Activated CD8-positive, alpha-beta T cell treated with anti-CD3 and anti-CD28 coated beads, Interleukin-2, amount 10 ng/mL, durations not matched to agents 7 days and 5 days (primary cell): ENCODE measurements at regions not wholly inside any gene's neighbourhood (a gene's known extent, or its start where the extent isn't known, plus 50 kb on each side); places are given as distances from the start of the nearest gene placed in this dataset.

Experiments
- ATAC-seq: fragments of 150-1000 bp; cut with Tn5 transposase; one replicate; pipeline ENCODE4 v1.10.0; 2021; ENCODE audit warnings: moderate library complexity
- CTCF ChIA-PET: fragments of 350-600 bp; sonication (Branson Sonifier 250); formaldehyde crosslinking; loops from one replicate; lab custom pipeline; 2021; ENCODE audit warnings: antibody characterized with exemption; lab: Charles Lee
- POLR2A ChIA-PET: fragments of 350-600 bp; sonication (Branson Sonifier 250); formaldehyde crosslinking; loops from one replicate; lab custom pipeline; 2021; ENCODE audit warnings: antibody characterized with exemption; lab: Charles Lee
- DNase-seq: peaks from one replicate; pipeline ENCODE4 v3.0.0-alpha.2; 2020
- H3K27ac Mint-ChIP-seq: one replicate; pipeline ENCODE4 v1.8.0; 2021; ENCODE audit warnings: mild to moderate bottlenecking, mixed read lengths
- H3K27me3 Mint-ChIP-seq: one replicate; pipeline ENCODE4 v1.8.0; 2021; ENCODE audit warnings: low read depth, mixed read lengths
- H3K36me3 Mint-ChIP-seq: one replicate; pipeline ENCODE4 v1.8.0; 2021; ENCODE audit warnings: low read depth, mixed read lengths
- H3K4me1 Mint-ChIP-seq: one replicate; pipeline ENCODE4 v1.8.0; 2021; ENCODE audit warnings: low read depth, mixed read lengths
- H3K4me3 Mint-ChIP-seq: one replicate; pipeline ENCODE4 v1.8.0; 2021; ENCODE audit warnings: mild to moderate bottlenecking, mixed read lengths
- H3K9me3 Mint-ChIP-seq: one replicate; pipeline ENCODE4 v1.8.0; 2022; ENCODE audit warnings: mixed read lengths; ENCODE audit not compliant: insufficient read depth

GRCh38 chr6:15775076-15775634 is 112.3 kb upstream of the DTNBP1 start:
- ATAC-seq (no peak), DNase-seq (no peak)
- no peaks in the 10 kb centered on the region for H3K36me3 Mint-ChIP-seq
- no peak overlapping the region for H3K4me3 Mint-ChIP-seq
- H3K27me3 Mint-ChIP-seq: no peaks in the 10 kb centered on the region
- H3K27ac Mint-ChIP-seq: no peak overlapping the region
- H3K4me1 Mint-ChIP-seq: peaks cover 5% of the 10 kb centered on the region
- CTCF ChIA-PET: interaction anchor here (2.3 kb wide), 1 partner anchor 408 kb away, joined by 8 read pairs; no protein-coding TSS in a partner anchor
- POLR2A ChIA-PET: no interaction called here
- no peaks in the 10 kb centered on the region for H3K9me3 Mint-ChIP-seq

- no peak for ATAC-seq
- DNase-seq: no peak
- H3K27me3 Mint-ChIP-seq: no peaks in the 10 kb centered on the region
- no peak overlapping the region for H3K27ac Mint-ChIP-seq
- ChIA-PET POLR2A (no interaction called here), CTCF (interaction anchor here (0.8 kb wide), 1 partner anchor 465 kb away, joined by 3 read pairs; no protein-coding TSS in a partner anchor)
- H3K4me1 Mint-ChIP-seq: peaks cover 5% of the 10 kb centered on the region
- H3K36me3 Mint-ChIP-seq: no peaks in the 10 kb centered on the region
- H3K9me3 Mint-ChIP-seq: no peaks in the 10 kb centered on the region
- no peak overlapping the region for H3K4me3 Mint-ChIP-seq
Observed at GRCh38 chr6:15773806-15774410, 111.1 kb upstream of the DTNBP1 start.

DNA sequence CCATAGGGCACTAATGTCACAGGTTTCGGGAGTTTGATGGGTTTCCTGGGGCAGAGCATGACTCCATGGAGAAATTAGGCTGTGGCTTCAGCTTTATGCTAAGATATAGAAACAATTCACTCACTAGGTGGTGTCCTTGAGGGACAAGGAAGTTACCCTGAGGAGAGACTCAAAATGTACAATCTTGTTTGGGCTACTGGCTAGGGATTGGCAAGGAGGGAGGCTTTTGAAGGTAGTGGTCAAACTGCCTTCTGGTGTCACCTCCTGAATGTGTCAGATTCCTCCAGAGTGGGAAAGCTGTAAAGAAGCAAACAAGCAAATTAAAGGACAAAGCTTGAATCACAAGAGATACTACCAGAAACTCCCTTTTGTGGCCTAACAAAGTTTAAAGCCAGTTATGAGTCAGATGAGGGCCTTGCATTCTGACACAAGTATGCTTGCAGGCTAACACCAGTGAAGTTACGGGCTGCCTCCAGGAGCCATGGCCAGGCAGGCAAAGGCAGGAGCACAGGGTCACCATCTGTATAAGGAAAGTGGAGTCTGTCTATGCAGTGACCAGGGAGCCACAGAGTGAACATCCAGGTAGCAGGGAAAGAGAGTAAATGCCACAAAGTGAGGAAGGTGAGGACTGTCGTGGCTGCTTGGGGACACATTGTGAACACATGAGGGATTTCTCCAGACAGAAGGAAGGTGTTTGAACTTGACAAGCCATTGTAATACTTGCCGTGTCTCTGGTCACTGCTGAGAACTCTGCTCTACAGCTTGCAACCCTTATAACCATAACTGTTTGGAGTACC is 107.7 kb upstream of the DTNBP1 start:
- Mint-ChIP-seq H3K27ac (no peak overlapping the region), H3K4me1 (no peaks in the 10 kb centered on the region), H3K36me3 (no peaks in the 10 kb centered on the region), H3K27me3 (no peaks in the 10 kb centered on the region), H3K9me3 (no peaks in the 10 kb centered on the region), H3K4me3 (no peak overlapping the region)
- POLR2A ChIA-PET: no interaction called here
- CTCF ChIA-PET: interaction anchor here (0.8 to 2.9 kb wide), 3 partner anchors 11 to 413 kb away, joined by 3 to 8 read pairs (median 6); no protein-coding TSS in a partner anchor
- DNase-seq (no peak), ATAC-seq (no peak)

- DNase-seq: no peak
- H3K27me3 Mint-ChIP-seq: no peaks in the 10 kb centered on the region
- H3K9me3 Mint-ChIP-seq: no peaks in the 10 kb centered on the region
- no peaks in the 10 kb centered on the region for H3K4me1 Mint-ChIP-seq
- no peak overlapping the region for H3K4me3 Mint-ChIP-seq
- POLR2A ChIA-PET: no interaction called here
- H3K27ac Mint-ChIP-seq: no peak overlapping the region
- no peak for ATAC-seq
- H3K36me3 Mint-ChIP-seq: no peaks in the 10 kb centered on the region
- CTCF ChIA-PET: interaction anchor here (0.8 to 2.9 kb wide), 3 partner anchors 12 to 414 kb away, joined by 3 to 8 read pairs (median 6); no protein-coding TSS in a partner anchor
Observed at GRCh38 chr6:15769511-15770018, 106.7 kb upstream of the DTNBP1 start.

DNA sequence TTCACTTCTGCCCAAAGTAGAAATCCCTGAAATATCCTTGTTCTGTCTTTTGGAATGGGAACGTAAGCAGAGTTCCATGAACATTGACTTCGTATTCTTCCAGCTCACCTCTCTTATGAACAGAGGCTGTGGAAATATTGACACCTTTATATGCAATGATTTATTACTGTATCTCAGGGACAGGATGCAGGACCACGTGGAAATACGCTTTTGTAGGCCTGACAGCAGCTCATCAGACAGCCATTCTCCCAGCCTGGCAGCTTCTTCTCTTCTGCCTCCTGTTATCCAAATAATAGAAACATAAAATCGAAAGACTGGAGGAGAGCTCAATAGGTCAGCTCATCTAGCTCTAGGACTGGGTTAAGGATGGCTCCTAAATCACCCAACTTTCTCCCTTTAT is 106.2 kb upstream of the DTNBP1 start:
- H3K9me3 Mint-ChIP-seq: no peaks in the 10 kb centered on the region
- H3K27me3 Mint-ChIP-seq: no peaks in the 10 kb centered on the region
- ChIA-PET POLR2A (no interaction called here), CTCF (interaction anchor here (2.9 kb wide), 1 partner anchor 12 kb away, joined by 8 read pairs; no protein-coding TSS in a partner anchor)
- no peaks in the 10 kb centered on the region for H3K4me1 Mint-ChIP-seq
- H3K27ac Mint-ChIP-seq: no peak overlapping the region
- DNase-seq (no peak), ATAC-seq (no peak)
- H3K4me3 Mint-ChIP-seq: no peak overlapping the region
- no peaks in the 10 kb centered on the region for H3K36me3 Mint-ChIP-seq

DNA sequence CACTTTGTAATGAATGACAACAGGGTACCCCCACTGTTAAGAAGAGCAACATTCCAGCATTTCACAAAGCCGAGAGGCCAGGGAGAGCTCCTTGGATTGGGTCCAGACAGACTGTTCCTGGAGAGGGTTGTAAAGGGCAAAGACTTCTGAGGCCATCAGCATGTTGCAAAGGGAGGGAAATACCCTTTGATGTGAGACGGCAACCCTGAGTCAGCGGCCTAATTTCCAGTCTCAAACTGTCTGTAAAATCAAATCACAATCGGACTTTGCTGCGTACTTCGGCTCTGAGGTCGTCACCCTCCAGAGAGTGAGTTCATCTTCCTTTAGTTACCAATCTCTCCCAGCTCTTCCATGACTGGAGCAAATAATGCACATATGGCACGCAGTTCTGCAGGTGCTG is 101.0 kb upstream of the DTNBP1 start:
- Mint-ChIP-seq H3K4me3 (no peak overlapping the region), H3K27ac (no peak overlapping the region), H3K36me3 (no peaks in the 10 kb centered on the region), H3K27me3 (no peaks in the 10 kb centered on the region), H3K4me1 (no peaks in the 10 kb centered on the region), H3K9me3 (no peaks in the 10 kb centered on the region)
- ChIA-PET CTCF (no interaction called here), POLR2A (no interaction called here)
- DNase-seq (no peak), ATAC-seq (no peak)

- no peaks in the 10 kb centered on the region for H3K36me3 Mint-ChIP-seq
Observed at GRCh38 chr6:15763364-15763763, 100.5 kb upstream of the DTNBP1 start.

DNA sequence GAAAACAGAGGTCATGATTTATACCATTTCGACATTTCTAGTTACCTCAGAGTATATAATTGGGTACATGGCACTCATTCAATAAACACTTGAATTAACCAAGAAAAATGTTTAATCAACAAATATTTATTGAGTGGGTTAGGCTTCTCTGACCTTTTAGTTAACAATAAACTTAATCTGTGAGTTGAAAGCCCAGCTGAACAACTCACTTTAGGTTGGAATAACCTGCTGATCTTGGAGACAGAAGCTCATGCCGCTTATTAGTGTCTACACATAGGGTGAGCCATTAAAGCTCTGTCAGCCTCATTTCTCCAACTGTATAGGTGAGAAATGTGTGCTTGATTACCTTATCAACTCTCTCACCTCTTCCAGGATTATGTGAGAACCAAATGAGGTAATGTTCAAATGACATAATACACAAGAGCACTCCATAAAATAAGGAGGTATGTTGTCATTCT is 98.2 kb upstream of the DTNBP1 start:
- no peaks in the 10 kb centered on the region for H3K4me1 Mint-ChIP-seq
- DNase-seq (no peak), ATAC-seq (no peak)
- H3K27me3 Mint-ChIP-seq: no peaks in the 10 kb centered on the region
- H3K9me3 Mint-ChIP-seq: no peaks in the 10 kb centered on the region
- POLR2A ChIA-PET: no interaction called here
- H3K27ac Mint-ChIP-seq: no peak overlapping the region
- CTCF ChIA-PET: no interaction called here
- H3K4me3 Mint-ChIP-seq: no peak overlapping the region
- H3K36me3 Mint-ChIP-seq: no peaks in the 10 kb centered on the region

More at GRCh38 chr6:15763364-15763763, 100.5 kb upstream of the DTNBP1 start:
- POLR2A ChIA-PET: no interaction called here
- no peak for ATAC-seq
- Mint-ChIP-seq H3K27ac (no peak overlapping the region), H3K9me3 (no peaks in the 10 kb centered on the region), H3K4me1 (no peaks in the 10 kb centered on the region), H3K4me3 (no peak overlapping the region), H3K27me3 (no peaks in the 10 kb centered on the region)
- DNase-seq: no peak
- CTCF ChIA-PET: no interaction called here

DNA sequence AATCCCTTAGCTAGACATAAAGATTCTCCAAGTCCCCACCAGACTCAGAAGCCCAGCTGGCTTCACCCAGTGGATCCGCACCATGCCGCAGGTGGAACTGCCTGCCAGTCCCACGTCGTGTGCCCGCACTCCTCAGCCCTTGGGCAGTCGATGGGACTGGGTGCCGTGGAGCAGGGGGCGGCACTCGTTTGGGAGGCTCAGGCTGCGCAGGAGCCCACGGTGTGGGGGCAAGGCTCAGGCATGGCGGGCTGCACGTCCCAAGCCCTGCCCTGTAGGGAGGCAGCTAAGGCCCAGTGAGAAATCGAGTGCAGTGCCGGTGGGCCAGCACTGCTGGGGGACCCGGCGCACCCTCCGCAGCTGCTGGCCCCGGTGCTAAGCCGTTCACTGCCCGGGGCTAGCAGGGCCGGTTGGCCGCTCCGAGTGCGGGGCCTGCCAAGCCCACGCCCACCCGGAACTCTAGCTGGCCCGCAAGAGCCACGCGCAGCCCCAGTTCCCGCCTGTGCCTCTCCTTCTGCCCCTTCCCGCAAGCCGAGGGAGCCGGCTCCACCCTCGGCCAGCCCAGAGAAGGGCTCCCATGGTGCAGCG is 95.9 kb upstream of the DTNBP1 start:
- no peaks in the 10 kb centered on the region for H3K4me1 Mint-ChIP-seq
- H3K4me3 Mint-ChIP-seq: no peak overlapping the region
- DNase-seq (no peak), ATAC-seq (no peak)
- H3K9me3 Mint-ChIP-seq: no peaks in the 10 kb centered on the region
- CTCF ChIA-PET: no interaction called here
- H3K36me3 Mint-ChIP-seq: no peaks in the 10 kb centered on the region
- POLR2A ChIA-PET: no interaction called here
- H3K27ac Mint-ChIP-seq: no peak overlapping the region
- H3K27me3 Mint-ChIP-seq: no peaks in the 10 kb centered on the region

DNA sequence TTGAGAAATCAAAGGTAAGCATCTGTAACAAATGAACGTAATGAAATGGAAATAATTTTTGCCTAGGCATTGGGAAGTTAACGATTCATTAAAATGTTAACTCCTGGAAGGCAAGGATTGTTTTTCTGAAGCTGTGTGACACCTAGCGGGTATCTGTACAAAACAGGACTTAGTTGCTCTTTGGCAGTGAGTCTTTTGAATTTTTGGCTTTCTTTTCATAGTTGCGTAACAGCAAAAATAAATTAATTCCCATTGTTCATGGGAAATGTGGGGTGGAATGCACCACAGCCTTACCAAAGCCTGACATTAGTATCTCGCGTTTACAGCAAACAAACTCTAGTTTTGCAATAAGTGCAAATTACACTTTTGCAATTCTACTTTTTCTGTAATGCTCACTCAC is 92.7 kb upstream of the DTNBP1 start:
- no peak for DNase-seq
- H3K4me1 Mint-ChIP-seq: no peaks in the 10 kb centered on the region
- peaks cover 7% of the 10 kb centered on the region for H3K27me3 Mint-ChIP-seq
- CTCF ChIA-PET: no interaction called here
- no peaks in the 10 kb centered on the region for H3K9me3 Mint-ChIP-seq
- POLR2A ChIA-PET: no interaction called here
- no peaks in the 10 kb centered on the region for H3K36me3 Mint-ChIP-seq
- no peak for ATAC-seq
- H3K4me3 Mint-ChIP-seq: no peak overlapping the region
- no peak overlapping the region for H3K27ac Mint-ChIP-seq

- no peaks in the 10 kb centered on the region for H3K36me3 Mint-ChIP-seq
Observed at GRCh38 chr6:15754706-15755079, 91.9 kb upstream of the DTNBP1 start.

More at GRCh38 chr6:15754706-15755079, 91.9 kb upstream of the DTNBP1 start:
- H3K27me3 Mint-ChIP-seq: peaks cover 7% of the 10 kb centered on the region
- no peaks in the 10 kb centered on the region for H3K4me1 Mint-ChIP-seq
- no peaks in the 10 kb centered on the region for H3K9me3 Mint-ChIP-seq
- ChIA-PET CTCF (no interaction called here), POLR2A (no interaction called here)
- H3K27ac Mint-ChIP-seq: no peak overlapping the region
- no peak for DNase-seq
- no peak overlapping the region for H3K4me3 Mint-ChIP-seq
- ATAC-seq: no peak
